Lung (tissue), 11 donors: ENCODE measurements at regions not wholly inside any gene's neighbourhood (a gene's known extent, or its start where the extent isn't known, plus 50 kb on each side); places are given as distances from the start of the nearest gene placed in this dataset.
A peak's percentile ranks its signal among the peaks of the same experiment; 100 is the strongest.

Source experiments
- ATAC-seq: fragments of 200-7000 bp; cut with Tn5 transposase; one replicate; pipeline ENCODE4 v1.9.1; 2020; ENCODE audit warnings: moderate number of reproducible peaks; ENCODE audit not compliant: insufficient read depth, low FRiP score
- DNase-seq, 3 donors: peaks; one replicate each; pipeline ENCODE4 v3.0.0-alpha.2; 2013 to 2017
- H3K27ac ChIP-seq, 2 donors: one replicate each; pipeline ENCODE4 v1.5.1; 2013; ENCODE audit warnings: mild to moderate bottlenecking in 2 of 2, moderate library complexity in 2 of 2, control low read depth in 1 of 2, inconsistent platforms in 1 of 2, low read depth in 1 of 2, low read length in 1 of 2
- H3K27me3 ChIP-seq, 3 donors: one replicate each; pipeline ENCODE4 v1.5.1; 2013; ENCODE audit warnings: low read length in 2 of 3; ENCODE audit not compliant: control insufficient read depth in 3 of 3, insufficient read depth in 3 of 3
- H3K36me3 ChIP-seq, 4 donors: one replicate each; pipeline ENCODE4 v1.5.1; 2013; ENCODE audit warnings: low read length in 4 of 4, mild to moderate bottlenecking in 1 of 4, moderate library complexity in 1 of 4; ENCODE audit not compliant: control insufficient read depth in 4 of 4, insufficient read depth in 4 of 4
- H3K4me1 ChIP-seq, 5 donors: one replicate each; pipeline ENCODE4 v1.5.1; 2013; ENCODE audit warnings: low read length in 5 of 5, mild to moderate bottlenecking in 2 of 5, moderate library complexity in 1 of 5; ENCODE audit not compliant: control insufficient read depth in 5 of 5, insufficient read depth in 5 of 5
- H3K4me3 ChIP-seq: one replicate; pipeline ENCODE4 v1.5.1; 2013; ENCODE audit warnings: mild to moderate bottlenecking, control low read depth, moderate library complexity
- H3K9ac ChIP-seq, 2 donors: one replicate each; pipeline ENCODE4 v1.5.1; 2013; ENCODE audit warnings: low read length in 2 of 2, control low read depth in 1 of 2; ENCODE audit not compliant: insufficient read depth in 1 of 2
- H3K9me3 ChIP-seq, 4 donors: one replicate each; pipeline ENCODE4 v1.5.1; 2013; ENCODE audit warnings: low read length in 3 of 4, mild to moderate bottlenecking in 1 of 4, moderate library complexity in 1 of 4; ENCODE audit not compliant: control insufficient read depth in 4 of 4, insufficient read depth in 3 of 4
- CTCF ChIP-seq: IDR thresholded peaks from 2 replicates; pipeline ENCODE4 v1.5.1; 2012; ENCODE audit warnings: mild to moderate bottlenecking; ENCODE audit errors: control extremely low read depth, extremely low read depth
- WGBS, 2 donors: extraction: QIAGEN DNeasy Blood & Tissue Kit; methylation state at CpG; one replicate each; pipeline ENCODE4 v1.1.7; 2013; 5-methylcytosine and 5-hydroxymethylcytosine counted together
- donor health status: control.
- donor health status: control.
- donor health status: Bipolar disorder and iron deficiency.
- donor health status: healthy.
- donor health status: DM: yes; HTN: yes; CAD: no.

- H3K9ac ChIP-seq: no peak overlapping the region
- no peaks in the 10 kb centered on the region for H3K27me3 ChIP-seq
- no peaks in the 10 kb centered on the region for H3K36me3 ChIP-seq
- H3K27ac ChIP-seq: no peak overlapping the region
- no peak overlapping the region for H3K4me3 ChIP-seq
- TF ChIP-seq CTCF: no peak
- 66 to 83% methylated on average over 4 of the region's 4 CpGs for WGBS, 2 donors
- ATAC-seq (no peak), DNase-seq (peak in 2 of 3 donors; percentile 64 to 66)
- H3K4me1 ChIP-seq: peaks cover 0 to 8% (median 0%) of the 10 kb centered on the region in 5 donors
- no peaks in the 10 kb centered on the region for H3K9me3 ChIP-seq
These were observed 246.1 kb downstream of the REEP3 start for GRCh38 chr10:63767138-63767801.

GRCh38 chr10:63769367-63769766 is 248.2 kb downstream of the REEP3 start:
- Histone ChIP-seq H3K4me3 (no peak overlapping the region), H3K36me3 (no peaks in the 10 kb centered on the region), H3K4me1 (peaks cover 0 to 8% (median 0%) of the 10 kb centered on the region in 5 donors), H3K27ac (no peak overlapping the region), H3K9me3 (no peaks in the 10 kb centered on the region), H3K27me3 (no peaks in the 10 kb centered on the region), H3K9ac (no peak overlapping the region)
- no peak for ATAC-seq
- no peak for TF ChIP-seq CTCF
- DNase-seq: no peak

GRCh38 chr10:63770523-63770922 is 249.3 kb downstream of the REEP3 start:
- no peak for TF ChIP-seq CTCF
- H3K4me3 ChIP-seq: no peak overlapping the region
- no peaks in the 10 kb centered on the region for H3K9me3 ChIP-seq
- no peak overlapping the region for H3K9ac ChIP-seq
- peaks cover 0 to 8% (median 0%) of the 10 kb centered on the region in 5 donors for H3K4me1 ChIP-seq
- WGBS, 2 donors: 83 to 84% methylated on average over 7 of the region's 7 CpGs
- no peaks in the 10 kb centered on the region for H3K36me3 ChIP-seq
- ATAC-seq (no peak), DNase-seq (no peak)
- H3K27me3 ChIP-seq: no peaks in the 10 kb centered on the region
- H3K27ac ChIP-seq: no peak overlapping the region

- Histone ChIP-seq H3K9me3 (no peaks in the 10 kb centered on the region), H3K27ac (no peak overlapping the region), H3K9ac (no peak overlapping the region), H3K4me3 (no peak overlapping the region), H3K36me3 (no peaks in the 10 kb centered on the region), H3K4me1 (no peaks in the 10 kb centered on the region), H3K27me3 (no peaks in the 10 kb centered on the region)
- no peak for ATAC-seq
- TF ChIP-seq CTCF: no peak
- DNase-seq: no peak
- WGBS, 2 donors: 67 to 71% methylated on average over 1 of the region's 1 CpG
These were observed 251.3 kb downstream of the REEP3 start for GRCh38 chr10:63772491-63772890.
